Sigmoid colon (tissue), 6 donors: ENCODE measurements at regions not wholly inside any gene's neighbourhood (a gene's known extent, or its start where the extent isn't known, plus 50 kb on each side); places are given as distances from the start of the nearest gene placed in this dataset.
"Not testable (repeated sequence)": the region's sequence is repeated elsewhere in the genome, so short reads cannot be mapped to it uniquely, and the experiment has no call there.

Source experiments
- DNase-seq: peaks from one replicate; pipeline ENCODE4 v3.0.0-alpha.2; 2019
- H3K27ac ChIP-seq, 4 donors: fragments of 200-600 bp; sonication (generic); one replicate each; pipeline ENCODE4 v1.5.1; 2016 to 2019; ENCODE audit warnings: mild to moderate bottlenecking in 1 of 4
- H3K27me3 ChIP-seq, 3 donors: fragments of 200-600 bp; sonication (generic); one replicate each; pipeline ENCODE4 v1.5.1; 2019; ENCODE audit warnings: mild to moderate bottlenecking in 1 of 3
- H3K36me3 ChIP-seq, 4 donors: fragments of 200-600 bp; sonication (generic); one replicate each; pipeline ENCODE4 v1.5.1; 2016 to 2019
- H3K4me1 ChIP-seq, 4 donors: fragments of 200-600 bp; sonication (generic); one replicate each; pipeline ENCODE4 v1.5.1; 2017 to 2019
- H3K4me3 ChIP-seq, 4 donors: fragments of 200-600 bp; sonication (generic); one replicate each; pipeline ENCODE4 v1.5.1; 2017 to 2019; ENCODE audit warnings: mild to moderate bottlenecking in 2 of 4, moderate library complexity in 1 of 4
- H3K9me3 ChIP-seq, 4 donors: fragments of 200-600 bp in 3 of 4; sonication (generic) in 3 of 4; one replicate each; pipeline versions ENCODE4 v1.5.1 to v1.6.1; 2013 to 2019
- EP300 ChIP-seq, 4 donors: sonication (generic); formaldehyde crosslinking; IDR thresholded peaks; one replicate each; pipeline ENCODE4 v1.6.1; 2017; ENCODE audit warnings: antibody characterized with exemption in 4 of 4
- POLR2A ChIP-seq, 2 donors: fragments of 450-650 bp; IDR thresholded peaks; one replicate each; pipeline ENCODE4 v1.6.1; 2016; ENCODE audit warnings: antibody characterized with exemption in 2 of 2, mild to moderate bottlenecking in 2 of 2, moderate library complexity in 2 of 2
- POLR2AphosphoS5 ChIP-seq, 4 donors: sonication (generic); formaldehyde crosslinking; IDR thresholded peaks; one replicate each; pipeline ENCODE4 v1.6.1; 2017; ENCODE audit warnings: antibody characterized with exemption in 4 of 4
- WGBS, 2 donors: extraction: QIAGEN DNeasy Blood & Tissue Kit; methylation state at CpG; one replicate each; pipeline ENCODE4 v1.1.7; 2013; 5-methylcytosine and 5-hydroxymethylcytosine counted together
- intact Hi-C: fragments of 100-400 bp; cut with DNase I; formaldehyde crosslinking; loops from one replicate; pipeline ENCODE4 v1.15.1; 2023
- small RNA-seq, 3 donors: library from RNA; depleted of rRNA; stranded (forward); fragments of <200 nt; gene quantifications; one replicate each; pipeline ENCODE3, GENCODE V24; 2016
- donor health status: healthy with polysubstance abuse.
- donor health status: healthy.

DNA sequence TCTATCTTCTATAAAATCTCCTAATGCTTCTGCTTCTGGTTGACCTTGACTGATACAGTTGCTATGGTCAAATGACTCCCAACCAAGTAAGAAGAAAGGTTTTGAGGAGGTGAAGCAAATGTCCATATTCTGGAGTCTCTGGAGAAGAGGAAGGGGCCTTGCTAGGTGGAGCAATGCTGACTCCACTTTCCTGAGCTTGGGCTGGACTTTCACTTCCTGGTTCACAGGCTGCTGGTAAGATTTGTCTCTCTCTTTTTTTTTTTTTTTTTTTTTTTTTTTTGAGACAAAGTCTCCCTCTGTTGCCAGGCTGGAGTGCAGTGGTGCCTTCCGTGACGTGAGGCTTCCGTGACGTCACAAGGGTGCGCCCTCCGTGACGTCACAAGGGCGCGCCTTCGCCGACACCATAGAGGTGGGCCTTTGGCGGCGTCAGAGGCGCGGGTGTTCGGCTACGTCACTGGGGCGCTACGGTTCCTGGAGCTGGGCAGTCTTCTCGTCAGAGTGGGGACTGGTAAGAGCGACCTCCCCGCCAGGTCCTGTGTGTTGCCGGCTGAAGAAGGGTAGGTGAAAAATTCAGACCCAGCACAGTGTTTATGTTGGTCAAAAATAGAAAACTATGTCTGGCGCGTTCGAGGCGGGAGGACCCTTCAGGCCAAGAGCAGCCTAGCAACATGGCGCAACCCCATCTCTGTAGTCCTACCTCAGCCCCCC is 93.7 kb upstream of the METTL14 start:
- H3K36me3 ChIP-seq, H3K9me3 ChIP-seq, H3K4me1 ChIP-seq, H3K27me3 ChIP-seq, intact Hi-C loops: not testable (repeated sequence)
- DNase-seq, result peak; percentile 96
- TF ChIP-seq EP300 (IDR thresholded peaks at IDR 0.05), result peak in 1 of 4 donors; percentile 77
- TF ChIP-seq POLR2A (IDR thresholded peaks at IDR 0.05), result peak; percentile 17 to 44
- peak; percentile 85 to 89 (median 86) for TF ChIP-seq POLR2AphosphoS5 (IDR thresholded peaks at IDR 0.05)
- peak overlapping the region; percentile 81 to 84 (median 82) for H3K27ac ChIP-seq
- peak overlapping the region; percentile 49 to 54 (median 51) for H3K4me3 ChIP-seq
- 5 to 12% methylated on average over 28 of the region's 28 CpGs for WGBS, 2 donors

DNA sequence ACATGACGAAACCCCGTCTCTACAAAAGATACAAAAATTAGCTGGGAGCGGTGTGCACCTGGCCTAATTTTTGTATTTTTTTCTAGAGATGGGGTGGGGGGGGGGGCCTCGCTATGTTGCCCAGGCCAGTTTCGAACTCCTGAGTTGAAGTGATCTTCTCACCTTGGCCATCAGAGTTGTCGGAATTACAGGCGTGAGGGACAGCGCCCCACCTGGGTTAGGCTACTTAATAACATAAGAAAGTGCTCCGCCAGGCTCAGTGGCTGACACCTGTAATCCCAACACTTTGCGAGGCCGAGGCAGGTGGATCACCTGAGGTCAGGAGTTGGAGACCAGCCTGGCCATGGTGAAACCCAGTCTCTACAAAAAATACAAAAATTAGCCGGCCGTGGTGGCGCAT is 92.9 kb upstream of the METTL14 start:
- H3K27me3 ChIP-seq, H3K36me3 ChIP-seq, H3K4me1 ChIP-seq, H3K9me3 ChIP-seq, DNase-seq, intact Hi-C loops: not testable (repeated sequence)
- peak overlapping the region; percentile 49 to 54 (median 51) for H3K4me3 ChIP-seq
- peak overlapping the region; percentile 81 to 84 (median 82) for H3K27ac ChIP-seq
- WGBS, 2 donors, result 95 to 98% methylated on average over 14 of the region's 14 CpGs

DNA sequence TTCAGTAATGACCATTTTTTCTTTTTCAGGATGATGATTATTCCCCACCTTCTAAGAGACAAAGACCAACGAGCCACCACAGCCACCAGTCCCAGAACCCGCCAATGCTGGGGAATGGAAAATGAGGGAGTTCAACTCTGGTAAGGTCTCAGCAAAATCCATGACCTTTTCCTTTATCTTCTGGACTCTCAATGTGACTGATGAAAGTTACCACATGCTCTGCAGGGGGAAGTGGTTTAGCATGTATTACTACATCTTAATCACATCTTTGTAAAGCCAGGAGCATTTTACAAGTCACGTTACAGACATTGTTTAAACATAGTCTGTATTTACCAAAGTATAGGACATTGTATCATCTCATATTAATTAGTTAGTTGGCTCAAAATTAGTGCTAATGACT is 89.3 kb upstream of the METTL14 start:
- intact Hi-C loops, H3K36me3 ChIP-seq, H3K27me3 ChIP-seq, H3K9me3 ChIP-seq, H3K4me1 ChIP-seq, DNase-seq, H3K27ac ChIP-seq, H3K4me3 ChIP-seq: not testable (repeated sequence)
- WGBS, 2 donors, result 74 to 78% methylated on average over 3 of the region's 3 CpGs

DNA sequence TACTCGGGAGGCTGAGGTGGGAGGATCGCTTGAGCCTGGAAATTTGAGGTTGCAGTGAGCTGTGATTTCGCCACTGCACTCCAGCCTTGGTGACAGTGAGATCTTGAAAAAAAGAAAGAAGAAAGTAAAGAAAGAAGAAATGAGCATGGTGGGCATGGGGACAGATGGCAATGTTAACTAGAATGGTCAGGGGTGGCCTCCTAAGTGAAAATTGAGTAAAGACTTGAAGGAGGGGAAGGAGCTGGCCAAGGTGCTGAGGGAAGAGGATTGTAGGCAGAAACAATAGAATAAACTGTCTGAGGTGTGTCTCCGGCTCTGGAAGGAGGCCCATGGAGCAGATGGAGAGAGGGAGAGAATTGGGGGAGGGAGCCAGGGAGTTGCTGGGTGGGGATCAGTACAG is 60.1 kb upstream of the METTL14 start:
- H3K36me3 ChIP-seq, intact Hi-C loops, H3K27ac ChIP-seq, H3K9me3 ChIP-seq, H3K4me3 ChIP-seq, H3K4me1 ChIP-seq, DNase-seq, H3K27me3 ChIP-seq: not testable (repeated sequence)
- WGBS, 2 donors, result 94 to 95% methylated on average over 4 of the region's 4 CpGs

DNA sequence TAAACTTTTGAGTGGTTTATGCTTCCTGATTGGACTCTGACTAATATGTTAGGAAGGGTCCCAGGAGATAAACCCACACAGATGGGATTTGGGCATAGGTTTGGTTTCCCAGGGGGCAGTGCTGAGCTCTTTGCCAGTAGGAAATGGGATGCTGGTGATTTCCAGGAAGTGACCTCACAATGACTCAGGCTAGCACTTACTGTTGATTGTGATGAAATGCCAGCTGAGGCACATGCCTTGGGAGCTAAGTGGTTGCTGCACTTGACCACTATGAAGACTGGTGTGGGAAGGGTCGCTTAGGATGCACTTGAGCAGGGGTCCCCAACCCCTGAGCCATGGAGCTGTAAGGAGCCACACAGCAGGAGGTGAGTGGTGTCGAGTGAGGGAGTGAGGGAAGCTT is 55.5 kb upstream of the METTL14 start:
- not testable (repeated sequence) for H3K27ac ChIP-seq

DNA sequence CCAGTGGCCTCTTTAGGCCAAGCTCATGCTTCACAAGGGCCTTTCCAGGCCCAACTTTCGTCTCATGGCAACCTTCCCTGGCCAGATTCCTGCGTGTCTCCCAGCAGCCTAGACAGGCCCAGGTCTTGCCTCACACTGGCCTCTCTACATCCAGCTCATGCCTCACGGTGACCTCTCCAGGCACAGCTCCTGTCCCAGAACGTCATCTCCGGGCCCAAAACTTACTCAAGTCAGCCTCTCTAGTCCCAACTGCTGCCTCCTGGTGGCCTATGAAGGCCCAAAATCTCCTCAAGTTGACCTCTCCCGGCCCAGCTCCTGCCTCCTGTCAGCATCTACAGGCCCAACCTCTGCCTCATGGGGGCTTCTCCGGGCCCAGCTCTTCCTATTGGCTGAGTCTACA is 54.3 kb upstream of the METTL14 start:
- 94 to 99% methylated on average over 5 of the region's 7 CpGs for WGBS, 2 donors
- H3K4me1 ChIP-seq, H3K4me3 ChIP-seq, H3K9me3 ChIP-seq, H3K27ac ChIP-seq, intact Hi-C loops, H3K27me3 ChIP-seq, DNase-seq: not testable (repeated sequence)
- peaks cover 0 to 16% (median 6%) of the 10 kb centered on the region in 4 donors for H3K36me3 ChIP-seq

More for the DNA sequence above, 55.5 kb upstream of the METTL14 start:
- 86 to 90% methylated on average over 2 of the region's 2 CpGs for WGBS, 2 donors
- peaks cover 0 to 16% (median 6%) of the 10 kb centered on the region in 4 donors for H3K36me3 ChIP-seq
- H3K9me3 ChIP-seq, DNase-seq, H3K4me3 ChIP-seq, intact Hi-C loops, H3K27me3 ChIP-seq, H3K4me1 ChIP-seq: not testable (repeated sequence)

DNA sequence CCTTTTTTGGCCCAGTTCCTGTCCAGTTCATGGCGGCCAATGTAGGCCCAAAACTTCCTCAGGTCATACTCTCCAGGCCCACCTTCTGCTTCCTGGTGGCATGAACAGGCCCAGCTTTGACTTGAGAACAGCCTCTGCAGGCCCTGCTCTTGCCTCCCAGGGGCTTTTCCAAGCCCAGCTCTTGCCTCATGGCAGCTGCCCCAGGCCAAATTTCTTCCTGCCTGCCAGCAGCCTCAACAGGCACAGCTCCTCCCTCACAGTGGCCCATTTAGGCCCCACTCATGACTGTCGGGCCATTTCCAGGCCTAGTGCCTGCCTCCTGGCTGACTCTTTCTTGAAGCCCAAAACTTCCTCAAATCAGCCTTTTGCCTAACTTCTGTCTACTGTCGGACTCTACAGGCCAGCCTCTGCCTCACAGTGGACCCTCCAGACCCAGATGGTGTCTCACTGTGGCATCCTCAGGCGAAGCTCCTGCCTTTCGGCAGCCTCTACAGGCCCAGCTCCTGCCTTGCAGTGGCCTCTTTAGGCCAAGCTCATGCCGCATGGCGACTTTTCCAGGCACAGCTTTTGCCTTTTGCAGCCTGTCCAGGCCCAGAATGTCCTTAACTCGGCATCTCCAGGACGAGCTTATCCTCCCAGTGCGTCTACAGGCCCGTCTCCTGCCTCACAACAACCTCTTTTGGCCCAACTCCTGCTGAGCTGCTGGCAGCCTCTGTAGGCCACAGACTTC is 53.7 kb upstream of the METTL14 start:
- H3K27me3 ChIP-seq, intact Hi-C loops, H3K9me3 ChIP-seq, H3K4me1 ChIP-seq, H3K27ac ChIP-seq, DNase-seq, H3K4me3 ChIP-seq: not testable (repeated sequence)
- 92 to 95% methylated on average over 11 of the region's 11 CpGs for WGBS, 2 donors
- H3K36me3 ChIP-seq, result peaks cover 0 to 16% (median 6%) of the 10 kb centered on the region in 4 donors

DNA sequence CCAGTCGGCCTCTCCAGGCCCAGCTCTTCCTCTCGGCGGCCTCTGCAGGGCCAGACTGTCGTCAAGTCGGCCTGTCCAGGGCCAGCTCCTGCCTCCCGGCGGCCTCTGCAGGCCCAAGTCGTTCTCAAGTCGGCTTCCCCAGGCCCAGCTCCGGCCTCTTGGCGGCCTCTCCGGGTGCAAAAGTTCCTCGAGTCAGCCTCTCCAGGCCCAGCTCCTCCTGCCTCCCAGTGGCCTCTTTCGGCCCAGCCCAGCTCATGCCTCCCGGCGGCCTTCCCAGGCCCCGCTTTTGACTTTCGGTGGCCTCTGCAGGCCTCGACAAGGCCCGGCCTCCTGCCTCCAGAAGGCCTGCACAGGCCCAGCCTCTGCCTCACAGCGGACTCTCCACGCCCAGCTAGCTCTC is 51.7 kb upstream of the METTL14 start:
- peaks cover 0 to 16% (median 6%) of the 10 kb centered on the region in 4 donors for H3K36me3 ChIP-seq
- intact Hi-C loops, H3K27ac ChIP-seq, H3K9me3 ChIP-seq, H3K4me1 ChIP-seq, H3K27me3 ChIP-seq, DNase-seq, H3K4me3 ChIP-seq: not testable (repeated sequence)
- 97% methylated on average over 22 of the region's 22 CpGs for WGBS, 2 donors

DNA sequence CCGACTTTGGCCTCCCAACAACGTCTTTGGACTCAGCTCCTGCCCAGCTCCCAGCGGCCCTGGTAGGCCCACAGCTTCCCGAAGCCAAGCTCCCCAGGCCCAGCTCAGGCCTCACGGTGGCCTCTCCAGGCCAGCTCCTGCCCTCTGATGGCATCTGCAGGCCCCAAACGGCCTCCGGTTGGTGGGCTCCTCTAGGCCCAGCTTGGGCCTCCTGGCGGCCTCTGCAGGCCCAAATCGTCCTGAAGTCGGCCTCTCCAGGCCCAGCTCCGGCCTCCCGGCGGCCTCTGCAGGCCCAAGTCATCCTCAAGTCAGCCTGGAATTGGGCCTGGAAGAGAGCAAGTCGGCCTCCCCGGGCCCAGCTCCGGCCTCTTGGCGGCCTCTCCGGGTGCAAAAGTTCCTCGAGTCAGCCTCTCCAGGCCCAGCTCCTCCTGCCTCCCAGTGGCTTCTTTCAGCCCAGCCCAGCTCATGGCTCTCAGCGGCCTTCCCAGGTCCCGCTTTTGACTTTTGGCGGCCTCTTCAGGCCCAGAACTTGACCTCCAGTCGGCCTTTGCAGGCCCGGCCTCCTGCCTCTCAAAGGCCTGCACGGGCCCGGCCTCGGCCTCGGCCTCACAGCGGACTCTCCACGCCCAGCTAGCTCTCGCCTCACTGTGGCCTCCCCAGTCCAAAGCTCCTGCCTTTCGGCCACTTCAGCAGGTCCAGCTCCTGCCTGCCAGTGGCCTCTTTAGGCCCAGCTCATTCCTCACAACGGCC is 50.9 kb upstream of the METTL14 start:
- H3K27ac ChIP-seq, H3K9me3 ChIP-seq, DNase-seq, H3K4me3 ChIP-seq, H3K27me3 ChIP-seq, intact Hi-C loops, H3K4me1 ChIP-seq: not testable (repeated sequence)
- WGBS, 2 donors, result 96 to 97% methylated on average over 33 of the region's 33 CpGs
- H3K36me3 ChIP-seq, result peaks cover 0 to 16% (median 6%) of the 10 kb centered on the region in 4 donors

Small RNA genes in the stretch of these regions (small RNA-seq; reads per million reads assigned to genes)
- 0 reads per million in 3 donors for gene AC092670.1
- 0 reads per million in 3 donors for gene RNU6-1054P
